ENCODE measurements at regions not wholly inside any gene's neighbourhood (a gene's known extent, or its start where the extent isn't known, plus 50 kb on each side); places are given as distances from the start of the nearest gene placed in this dataset.

GRCh38 chr14:101293605-101294004 lies 267.7 kb upstream of the DIO3 start:
- TF ChIP-seq EZH2phosphoT487 (IDR thresholded peaks at IDR 0.05; ENCODE audit: borderline replicate concordance, low read depth) (no peak), EP300 (IDR thresholded peaks at IDR 0.05; ENCODE audit: borderline replicate concordance in 1 of 2, low read depth in 1 of 2, low read length in 1 of 2) (no peak), SIN3A (IDR thresholded peaks at IDR 0.05; ENCODE audit: borderline replicate concordance, low read depth, low read length) (no peak), CTCF (IDR thresholded peaks at IDR 0.05) (no peak), TCF12 (IDR thresholded peaks at IDR 0.05) (no peak), GABPA (IDR thresholded peaks at IDR 0.05; ENCODE audit: low read depth) (no peak), REST (IDR thresholded peaks at IDR 0.05; ENCODE audit: low read depth, low read length) (no peak), GATA2 (CRISPR knock-in tag; IDR thresholded peaks at IDR 0.05) (no peak), MXI1 (IDR thresholded peaks at IDR 0.05; ENCODE audit: low read depth, low read length) (no peak), RXRA (IDR thresholded peaks at IDR 0.05; ENCODE audit: borderline replicate concordance, low read depth) (no peak), IRF3 (IDR thresholded peaks at IDR 0.05; ENCODE audit: low read depth, low read length) (no peak)

Data from SK-N-SH (cell line).